A549 (cell line): ENCODE measurements at regions not wholly inside any gene's neighbourhood (a gene's known extent, or its start where the extent isn't known, plus 50 kb on each side); places are given as distances from the start of the nearest gene placed in this dataset.

ENCODE experiments used
- CTCF ChIP-seq: fragments of >200 bp; sonication (Bioruptor Twin); formaldehyde crosslinking; IDR thresholded peaks from 3 replicates; pipeline ENCODE4 v1.5.1; 2016
- EP300 ChIP-seq, 2 experiments: fragments of >200 bp; sonication (Bioruptor Twin); formaldehyde crosslinking; IDR thresholded peaks; 2 replicates in 1 of 2; 3 replicates in 1 of 2; pipeline ENCODE4 v1.6.1; 2016 to 2017
- ESRRA ChIP-seq: fragments of 150-350 bp; IDR thresholded peaks from 2 replicates; pipeline ENCODE4 v1.6.1; 2014; ENCODE audit warnings: mild to moderate bottlenecking, low read length, borderline replicate concordance
- HDAC2 ChIP-seq: fragments of 200-600 bp; sonication (generic); IDR thresholded peaks from 2 replicates; pipeline ENCODE4 v1.6.1; 2016
- HOXA7 ChIP-seq: fragments of 250-450 bp; sonication (Bioruptor Pico); IDR thresholded peaks from 2 replicates; pipeline ENCODE4 v1.5.0; 2020; ENCODE audit warnings: mild to moderate bottlenecking, moderate library complexity
- NFE2L2 ChIP-seq: fragments of 150-350 bp; conservative IDR thresholded peaks from 2 replicates; pipeline ENCODE4 v1.6.1; 2014; ENCODE audit warnings: low read length
- POLR2A ChIP-seq: IDR thresholded peaks from 2 replicates; pipeline ENCODE4 v1.6.1; 2012; ENCODE audit warnings: mild to moderate bottlenecking, low read length
- RARB ChIP-seq: fragments of 250-450 bp; sonication (Bioruptor Pico); IDR thresholded peaks from 2 replicates; pipeline ENCODE4 v1.8.0; 2021; ENCODE audit warnings: mild to moderate bottlenecking, moderate library complexity
- RFX5 ChIP-seq: fragments of 450-650 bp; IDR thresholded peaks from 2 replicates; pipeline ENCODE4 v1.7.1; 2014; ENCODE audit warnings: antibody characterized with exemption, mild to moderate bottlenecking, moderate library complexity
- RNF2 ChIP-seq: fragments of 200-600 bp; sonication (generic); IDR thresholded peaks from 2 replicates; pipeline ENCODE4 v1.6.1; 2016; ENCODE audit warnings: low read depth, mild to moderate bottlenecking, antibody characterized with exemption, moderate library complexity, borderline replicate concordance
- USF2 ChIP-seq: fragments of 450-650 bp; IDR thresholded peaks from 2 replicates; pipeline ENCODE4 v1.6.1; 2014; ENCODE audit warnings: antibody characterized with exemption

GRCh38 chr1:88466011-88466410, 218.1 kb upstream of the PKN2 start:
- TF ChIP-seq EP300 (IDR thresholded peaks at IDR 0.05) (no peak), HDAC2 (no peak), USF2 (no peak), CTCF (no peak), HOXA7 (CRISPR knock-in tag) (no peak), ESRRA (no peak), RARB (CRISPR knock-in tag) (no peak), POLR2A (no peak), RNF2 (no peak), RFX5 (no peak), NFE2L2 (no peak)
